Bronchial epithelial cell (primary cell): ENCODE measurements at regions not wholly inside any gene's neighbourhood (a gene's known extent, or its start where the extent isn't known, plus 50 kb on each side); places are given as distances from the start of the nearest gene placed in this dataset.

Experiments used
- DNase-seq: peaks from one replicate; pipeline ENCODE4 v3.0.0-alpha.2; 2010; ENCODE audit warnings: low read depth
- FAIRE-seq: peaks from 2 replicates; lab custom pipeline; 2011; peaks lifted over from hg19 to GRCh38; lab: Jason Lieb, UNC
- H3K27me3 ChIP-seq: 2 replicates; pipeline ENCODE4 v1.5.1; 2011; ENCODE audit warnings: low read length; ENCODE audit not compliant: control insufficient read depth, insufficient read depth
- H3K36me3 ChIP-seq: 2 replicates; pipeline ENCODE4 v1.5.1; 2011; ENCODE audit warnings: low read length; ENCODE audit not compliant: control insufficient read depth, insufficient read depth
- H3K4me3 ChIP-seq: 2 replicates; pipeline ENCODE4 v1.5.1; 2011; ENCODE audit warnings: mild to moderate bottlenecking, low read depth, low read length, control low read depth
- TF ChIP-seq, protein P1 (sequence below): IDR thresholded peaks from 2 replicates; pipeline ENCODE4 v1.5.1; 2011; ENCODE audit warnings: mild to moderate bottlenecking, moderate library complexity, low read length, control low read depth, inconsistent platforms; ENCODE audit not compliant: insufficient read depth, severe bottlenecking

DNA sequence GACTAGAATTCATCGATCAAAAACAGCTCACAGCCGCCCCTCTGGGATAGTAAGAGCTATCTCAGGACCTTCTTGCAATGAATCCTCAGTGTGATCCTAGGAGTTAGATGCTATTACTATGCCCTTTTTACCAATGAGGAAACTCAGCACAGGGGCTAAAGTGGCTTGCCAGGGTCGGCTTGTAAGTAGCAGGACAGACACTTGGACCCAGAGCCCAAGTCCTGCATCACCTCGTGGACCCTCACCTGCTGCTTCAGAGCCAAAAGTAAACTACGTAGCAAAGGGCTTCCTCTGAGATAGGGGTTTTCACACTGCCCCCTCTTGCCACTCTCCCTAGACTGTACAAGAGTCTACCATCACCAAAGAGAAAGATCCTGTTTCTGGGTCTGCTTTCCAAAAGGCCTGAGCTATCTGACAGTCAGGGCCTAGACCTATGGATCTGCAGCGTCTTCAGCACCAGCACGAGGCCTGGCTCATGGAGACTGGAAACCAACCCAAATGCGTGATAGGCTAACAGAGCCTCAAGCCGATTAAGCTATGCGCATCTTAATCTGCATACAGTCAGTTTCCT lies 172.3 kb downstream of the ANKRD60 start:
- TF ChIP-seq, protein P1, sequence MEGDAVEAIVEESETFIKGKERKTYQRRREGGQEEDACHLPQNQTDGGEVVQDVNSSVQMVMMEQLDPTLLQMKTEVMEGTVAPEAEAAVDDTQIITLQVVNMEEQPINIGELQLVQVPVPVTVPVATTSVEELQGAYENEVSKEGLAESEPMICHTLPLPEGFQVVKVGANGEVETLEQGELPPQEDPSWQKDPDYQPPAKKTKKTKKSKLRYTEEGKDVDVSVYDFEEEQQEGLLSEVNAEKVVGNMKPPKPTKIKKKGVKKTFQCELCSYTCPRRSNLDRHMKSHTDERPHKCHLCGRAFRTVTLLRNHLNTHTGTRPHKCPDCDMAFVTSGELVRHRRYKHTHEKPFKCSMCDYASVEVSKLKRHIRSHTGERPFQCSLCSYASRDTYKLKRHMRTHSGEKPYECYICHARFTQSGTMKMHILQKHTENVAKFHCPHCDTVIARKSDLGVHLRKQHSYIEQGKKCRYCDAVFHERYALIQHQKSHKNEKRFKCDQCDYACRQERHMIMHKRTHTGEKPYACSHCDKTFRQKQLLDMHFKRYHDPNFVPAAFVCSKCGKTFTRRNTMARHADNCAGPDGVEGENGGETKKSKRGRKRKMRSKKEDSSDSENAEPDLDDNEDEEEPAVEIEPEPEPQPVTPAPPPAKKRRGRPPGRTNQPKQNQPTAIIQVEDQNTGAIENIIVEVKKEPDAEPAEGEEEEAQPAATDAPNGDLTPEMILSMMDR, result no peak
- DNase-seq (no peak), FAIRE-seq (no peak)
- H3K36me3 ChIP-seq, result no peaks in the 10 kb centered on the region
- H3K4me3 ChIP-seq, result no peak overlapping the region
- peaks cover 17% of the 10 kb centered on the region for H3K27me3 ChIP-seq

DNA sequence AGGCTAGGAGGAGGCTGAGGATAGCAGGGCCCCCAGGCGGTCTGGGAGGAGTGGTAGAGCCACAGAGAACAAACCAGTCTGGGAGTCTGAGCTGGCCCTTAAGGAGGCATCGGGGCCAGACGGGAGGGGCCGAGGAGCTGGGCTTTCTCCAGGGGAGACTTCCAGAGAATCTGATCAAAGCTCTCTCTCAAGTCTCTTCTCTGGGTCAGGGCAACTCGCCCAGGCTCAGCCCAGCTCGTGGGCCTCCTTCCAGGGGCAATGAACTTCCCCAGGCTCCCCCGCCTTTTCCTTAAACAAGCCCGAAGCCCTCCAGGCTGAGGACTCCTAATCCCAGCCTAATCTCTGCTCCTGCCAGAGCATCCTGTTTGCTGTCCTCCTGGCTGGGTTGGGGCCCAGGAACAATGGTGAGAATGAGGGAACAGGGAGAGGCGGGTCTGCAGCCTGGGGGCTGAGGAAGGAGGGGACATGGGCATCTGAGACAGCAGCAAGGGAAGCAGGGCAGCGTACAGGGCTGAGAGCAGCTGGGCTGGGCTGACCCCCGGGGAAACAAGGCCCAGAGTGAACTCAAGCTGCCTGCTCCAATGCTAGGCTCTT lies 173.6 kb downstream of the ANKRD60 start:
- DNase-seq (no peak), FAIRE-seq (no peak)
- no peaks in the 10 kb centered on the region for H3K36me3 ChIP-seq
- peaks cover 17% of the 10 kb centered on the region for H3K27me3 ChIP-seq
- TF ChIP-seq, protein P1, result no peak
- no peak overlapping the region for H3K4me3 ChIP-seq

DNA sequence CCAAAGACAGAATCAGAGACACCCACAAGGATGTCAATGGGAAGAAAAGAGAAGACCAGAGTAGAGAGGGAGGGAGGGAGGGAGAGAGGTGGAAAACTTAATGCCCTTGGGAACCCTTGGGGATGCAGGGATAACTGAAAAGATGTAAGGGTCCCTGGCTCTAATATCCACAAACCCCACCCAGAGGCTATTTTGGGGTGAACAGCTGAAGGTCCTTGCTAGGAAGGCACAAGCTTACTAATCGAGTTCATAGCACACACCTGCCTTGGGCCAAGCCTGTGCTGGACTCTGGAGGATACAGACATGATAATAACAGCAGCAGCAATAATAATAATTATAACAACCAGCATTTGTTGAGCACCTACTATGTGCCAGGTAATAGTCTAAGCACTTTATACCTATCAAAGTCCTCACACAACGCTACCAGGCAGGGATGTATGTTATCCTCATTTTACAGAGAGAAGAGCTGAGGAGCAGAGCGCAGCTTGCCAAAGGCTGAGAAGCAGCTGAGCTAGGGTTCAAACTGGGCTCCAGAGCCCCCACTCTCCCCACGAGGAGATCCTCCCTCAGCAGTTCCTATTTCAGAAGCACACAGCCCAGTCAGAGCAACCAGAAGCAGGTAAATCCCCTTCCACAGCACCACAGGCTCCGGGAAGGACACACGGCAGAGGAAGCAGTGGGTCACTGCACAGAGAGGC lies 174.2 kb downstream of the ANKRD60 start:
- FAIRE-seq, result no peak
- TF ChIP-seq, protein P1, result no peak
- H3K36me3 ChIP-seq, result no peaks in the 10 kb centered on the region
- DNase-seq, result no peak
- H3K4me3 ChIP-seq, result no peak overlapping the region
- peaks cover 14% of the 10 kb centered on the region for H3K27me3 ChIP-seq

DNA sequence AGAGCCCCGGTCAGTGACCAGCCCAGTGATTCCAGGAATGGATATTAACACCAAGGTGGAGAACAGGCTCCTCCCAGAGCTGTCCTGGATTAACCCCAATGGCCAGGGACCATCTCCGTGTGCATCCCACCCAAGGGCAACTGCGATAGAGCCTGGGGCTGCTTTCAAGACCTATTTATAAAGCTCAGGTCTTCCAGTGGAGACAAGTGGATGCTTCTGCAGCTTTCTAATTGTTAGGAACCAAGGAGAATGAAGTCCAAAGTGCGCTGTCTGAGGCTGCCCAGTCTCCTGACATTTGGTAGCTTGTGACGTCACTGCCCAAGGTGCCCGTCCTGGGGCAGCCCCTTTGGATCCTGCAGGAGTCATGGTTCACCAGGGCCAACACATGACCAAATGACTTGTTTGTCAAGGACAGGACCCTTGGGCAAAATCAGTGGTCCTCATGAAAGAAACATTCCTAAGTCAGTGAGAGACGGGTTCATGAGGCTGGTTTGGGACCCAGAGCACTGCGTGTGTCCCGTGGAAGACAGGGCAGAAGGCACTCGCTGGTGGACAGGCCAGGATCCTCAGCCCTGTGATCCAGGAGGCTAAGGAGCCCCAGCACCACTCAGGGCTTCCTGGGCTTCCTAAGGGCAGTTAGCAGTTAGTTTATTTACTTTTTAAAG lies 174.9 kb downstream of the ANKRD60 start:
- Histone ChIP-seq H3K4me3 (no peak overlapping the region), H3K27me3 (peaks cover 14% of the 10 kb centered on the region), H3K36me3 (no peaks in the 10 kb centered on the region)
- FAIRE-seq (no peak), DNase-seq (no peak)
- TF ChIP-seq, protein P1, result no peak

DNA sequence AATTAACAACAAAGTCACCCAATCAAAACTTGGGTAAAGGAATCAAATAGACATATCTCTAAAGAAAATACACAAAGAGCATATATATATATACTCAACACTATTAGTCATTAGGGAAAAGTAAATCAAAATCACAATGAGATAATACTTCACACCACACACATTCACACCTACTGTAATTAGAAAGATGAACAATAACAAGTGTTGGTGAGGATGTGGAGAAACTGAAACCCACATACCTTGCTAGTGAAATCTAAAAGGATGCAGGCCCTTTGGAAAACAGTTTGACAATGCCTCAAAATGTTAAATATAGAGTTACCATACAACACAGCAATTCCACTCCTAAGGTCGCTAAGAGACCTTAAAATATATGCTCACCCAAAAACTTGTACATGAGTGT lies 177.1 kb downstream of the ANKRD60 start:
- DNase-seq (no peak), FAIRE-seq (no peak)
- Histone ChIP-seq H3K27me3 (peaks cover 7% of the 10 kb centered on the region), H3K4me3 (no peak overlapping the region), H3K36me3 (no peaks in the 10 kb centered on the region)
- TF ChIP-seq, protein P1, result no peak
